Tibial nerve (tissue), 4 donors: ENCODE measurements at regions not wholly inside any gene's neighbourhood (a gene's known extent, or its start where the extent isn't known, plus 50 kb on each side); places are given as distances from the start of the nearest gene placed in this dataset.

ENCODE experiments used
- DNase-seq, 2 donors: peaks; one replicate each; pipeline ENCODE4 v3.0.0-alpha.2; 2019; ENCODE audit warnings: low spot score in 2 of 2
- H3K27ac ChIP-seq, 4 donors: fragments of 200-600 bp; sonication (generic) in 3 of 4; one replicate each; pipeline ENCODE4 v1.5.1; 2017 to 2019; ENCODE audit warnings: mild to moderate bottlenecking in 1 of 4
- H3K27me3 ChIP-seq, 2 donors: fragments of 200-600 bp; sonication (generic) in 1 of 2; one replicate each; pipeline versions ENCODE4 v1.5.1 to v1.6.0; 2017 to 2019
- H3K36me3 ChIP-seq, 3 donors: fragments of 200-600 bp; sonication (generic); one replicate each; pipeline ENCODE4 v1.5.1; 2018 to 2019
- H3K4me1 ChIP-seq, 4 donors: fragments of 200-600 bp; sonication (generic) in 3 of 4; one replicate each; pipeline ENCODE4 v1.5.1; 2017 to 2019
- H3K4me3 ChIP-seq, 4 donors: fragments of 200-600 bp; sonication (generic) in 3 of 4; one replicate each; pipeline ENCODE4 v1.5.1; 2017 to 2019; ENCODE audit warnings: mild to moderate bottlenecking in 1 of 4, moderate library complexity in 1 of 4
- H3K9me3 ChIP-seq, 4 donors: fragments of 200-600 bp; sonication (generic) in 3 of 4; one replicate each; pipeline ENCODE4 v1.5.1; 2017 to 2019
- CTCF ChIP-seq, 5 experiments: fragments of 200-600 bp in 3 of 5; fragments of 450-650 bp in 2 of 5; sonication (generic) in 3 of 5; IDR thresholded peaks; one replicate each; pipeline ENCODE4 v1.5.1; 2016 to 2019; ENCODE audit warnings: antibody characterized with exemption in 5 of 5, mild to moderate bottlenecking in 3 of 5, moderate library complexity in 2 of 5
- EP300 ChIP-seq, 2 donors: sonication (generic); formaldehyde crosslinking; IDR thresholded peaks; one replicate each; pipeline ENCODE4 v1.6.1; 2017; ENCODE audit warnings: antibody characterized with exemption in 2 of 2, mild to moderate bottlenecking in 1 of 2
- POLR2A ChIP-seq, 2 donors: fragments of 450-650 bp; IDR thresholded peaks; one replicate each; pipeline ENCODE4 v1.6.1; 2017; ENCODE audit warnings: antibody characterized with exemption in 2 of 2, mild to moderate bottlenecking in 2 of 2, moderate library complexity in 2 of 2
- WGBS, 2 donors: methylation state at CpG; one replicate each; pipeline ENCODE4 v1.1.5; 2018; 5-methylcytosine and 5-hydroxymethylcytosine counted together

DNA sequence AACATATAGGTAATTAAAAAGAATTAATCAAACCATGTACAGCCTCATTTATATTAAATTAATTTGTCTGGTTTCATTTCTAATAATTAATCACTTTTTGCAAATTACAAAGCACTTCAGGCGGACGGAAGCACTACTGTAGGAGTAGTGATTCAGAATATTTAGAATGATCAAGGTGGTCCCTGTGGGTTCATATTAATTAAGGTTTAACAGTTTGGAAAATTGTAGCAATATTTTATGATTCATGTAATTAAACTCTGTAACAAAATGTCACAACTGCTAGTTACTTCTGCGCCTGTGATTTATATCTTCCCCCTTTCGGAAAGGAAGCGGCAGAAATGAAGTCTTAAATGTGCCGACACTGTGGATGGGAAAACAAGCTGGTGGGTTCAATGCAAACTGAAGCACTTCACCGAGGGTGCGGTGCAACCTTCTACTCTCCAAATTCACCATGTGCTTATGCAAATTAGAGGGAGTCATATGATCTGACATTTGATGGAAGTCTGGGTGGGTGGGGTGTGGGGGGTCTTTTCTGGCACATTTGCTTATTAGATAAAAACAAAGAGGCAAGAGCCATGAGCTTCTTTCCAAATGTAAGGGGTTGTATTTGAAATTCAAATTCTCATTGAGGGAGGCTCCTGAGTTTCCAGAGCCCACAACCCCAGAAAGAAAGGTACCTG lies 679.4 kb downstream of the TOX3 start:
- Histone ChIP-seq H3K27ac (no peak overlapping the region), H3K4me1 (no peaks in the 10 kb centered on the region), H3K27me3 (no peaks in the 10 kb centered on the region), H3K36me3 (no peaks in the 10 kb centered on the region), H3K9me3 (no peaks in the 10 kb centered on the region), H3K4me3 (no peak overlapping the region)
- DNase-seq = no peak
- WGBS, 2 donors = 82 to 83% methylated on average over 8 of the region's 8 CpGs
- TF ChIP-seq CTCF (IDR thresholded peaks at IDR 0.05) (no peak), EP300 (IDR thresholded peaks at IDR 0.05) (no peak), POLR2A (IDR thresholded peaks at IDR 0.05) (no peak)

- DNase-seq = no peak
- Histone ChIP-seq H3K27me3 (no peaks in the 10 kb centered on the region), H3K36me3 (no peaks in the 10 kb centered on the region), H3K4me1 (no peaks in the 10 kb centered on the region), H3K9me3 (no peaks in the 10 kb centered on the region), H3K4me3 (no peak overlapping the region), H3K27ac (no peak overlapping the region)
- 76 to 86% methylated on average over 1 of the region's 1 CpG for WGBS, 2 donors
- TF ChIP-seq POLR2A (IDR thresholded peaks at IDR 0.05) = no peak
- TF ChIP-seq EP300 (IDR thresholded peaks at IDR 0.05) = no peak
- TF ChIP-seq CTCF (IDR thresholded peaks at IDR 0.05) = no peak
Observed at GRCh38 chr16:51864575-51864974, 682.4 kb downstream of the TOX3 start.

DNA sequence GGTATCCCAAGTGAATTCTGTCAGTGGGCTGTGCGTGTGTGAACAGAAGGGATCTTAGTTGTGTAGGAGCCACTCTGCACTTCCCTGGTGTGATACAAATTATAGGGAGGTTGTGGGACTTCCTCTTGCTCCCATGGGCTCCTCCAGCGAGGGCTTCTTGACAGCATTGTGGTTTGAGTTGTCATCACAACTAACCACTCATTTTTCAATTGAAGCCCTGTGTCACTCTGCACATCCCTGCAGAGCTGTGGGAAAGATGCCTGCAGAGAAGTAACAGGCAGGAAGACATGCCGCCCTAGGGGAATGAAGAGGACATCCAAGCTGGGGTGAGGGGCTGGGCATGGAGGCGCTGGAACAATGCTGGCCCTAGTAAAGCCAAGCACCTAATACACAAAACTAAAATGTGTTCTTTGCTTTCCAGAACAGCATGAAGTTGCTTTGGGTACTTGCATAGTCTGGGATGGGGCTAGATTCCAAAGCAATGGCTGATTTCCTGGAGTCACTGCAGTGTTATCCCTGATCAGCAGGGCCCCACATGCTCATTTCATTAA lies 692.5 kb downstream of the TOX3 start:
- H3K27me3 ChIP-seq = no peaks in the 10 kb centered on the region
- no peaks in the 10 kb centered on the region for H3K4me1 ChIP-seq
- DNase-seq = no peak
- no peak overlapping the region for H3K27ac ChIP-seq
- 73 to 80% methylated on average over 4 of the region's 4 CpGs for WGBS, 2 donors
- no peaks in the 10 kb centered on the region for H3K36me3 ChIP-seq
- TF ChIP-seq CTCF (IDR thresholded peaks at IDR 0.05) (no peak), EP300 (IDR thresholded peaks at IDR 0.05) (no peak)
- no peak overlapping the region for H3K4me3 ChIP-seq
- peaks cover 0 to 15% (median 0%) of the 10 kb centered on the region in 4 donors for H3K9me3 ChIP-seq

GRCh38 chr16:51853586-51853985 lies 693.4 kb downstream of the TOX3 start:
- H3K27me3 ChIP-seq = no peaks in the 10 kb centered on the region
- 51 to 60% methylated on average over 1 of the region's 1 CpG for WGBS, 2 donors
- no peak overlapping the region for H3K4me3 ChIP-seq
- no peaks in the 10 kb centered on the region for H3K36me3 ChIP-seq
- H3K4me1 ChIP-seq = no peaks in the 10 kb centered on the region
- no peak overlapping the region for H3K27ac ChIP-seq
- H3K9me3 ChIP-seq = peaks cover 0 to 15% (median 0%) of the 10 kb centered on the region in 4 donors
- TF ChIP-seq CTCF (IDR thresholded peaks at IDR 0.05) = no peak
- no peak for TF ChIP-seq POLR2A (IDR thresholded peaks at IDR 0.05)
- no peak for TF ChIP-seq EP300 (IDR thresholded peaks at IDR 0.05)
- no peak for DNase-seq

- Histone ChIP-seq H3K4me3 (no peak overlapping the region), H3K9me3 (peaks cover 0 to 15% (median 0%) of the 10 kb centered on the region in 4 donors), H3K27ac (no peak overlapping the region), H3K36me3 (no peaks in the 10 kb centered on the region), H3K4me1 (no peaks in the 10 kb centered on the region), H3K27me3 (no peaks in the 10 kb centered on the region)
- no peak for TF ChIP-seq EP300 (IDR thresholded peaks at IDR 0.05)
- TF ChIP-seq POLR2A (IDR thresholded peaks at IDR 0.05) = no peak
- TF ChIP-seq CTCF (IDR thresholded peaks at IDR 0.05) = no peak
- DNase-seq = no peak
- WGBS, 2 donors = 80 to 82% methylated on average over 1 of the region's 1 CpG
Observed at GRCh38 chr16:51852892-51853291, 694.1 kb downstream of the TOX3 start.
